Fibroblast of lung (primary cell): ENCODE measurements at regions not wholly inside any gene's neighbourhood (a gene's known extent, or its start where the extent isn't known, plus 50 kb on each side); places are given as distances from the start of the nearest gene placed in this dataset.
"Not testable (repeated sequence)": the region's sequence is repeated elsewhere in the genome, so short reads cannot be mapped to it uniquely, and the experiment has no call there.

ENCODE experiments used
- DNase-seq, 2 donors: peaks; one replicate each; pipeline versions ENCODE4 v3.0.0 to v3.0.0-alpha.2; 2010; ENCODE audit warnings: low read depth in 2 of 2
- H2AFZ ChIP-seq: 2 replicates; pipeline ENCODE4 v1.5.1; 2012; ENCODE audit warnings: low read length, control low read depth, inconsistent platforms
- H3K27ac ChIP-seq: 2 replicates; pipeline ENCODE4 v1.5.1; 2011; ENCODE audit warnings: low read length, control low read depth; ENCODE audit not compliant: insufficient read depth
- H3K27me3 ChIP-seq: 2 replicates; pipeline ENCODE4 v1.5.1; 2011; ENCODE audit warnings: mild to moderate bottlenecking, low read length; ENCODE audit not compliant: control insufficient read depth, insufficient read depth
- H3K36me3 ChIP-seq: 2 replicates; pipeline ENCODE4 v1.5.1; 2011; ENCODE audit warnings: low read length; ENCODE audit not compliant: control insufficient read depth, insufficient read depth
- H3K4me1 ChIP-seq: 2 replicates; pipeline ENCODE4 v1.5.1; 2011; ENCODE audit warnings: low read length; ENCODE audit not compliant: control insufficient read depth, insufficient read depth; ENCODE audit errors: extremely low read depth
- H3K4me2 ChIP-seq: 2 replicates; pipeline ENCODE4 v1.5.1; 2011; ENCODE audit warnings: low read length, control low read depth; ENCODE audit not compliant: insufficient read depth; ENCODE audit errors: extremely low read depth
- H3K4me3 ChIP-seq, 4 experiments: fragments of 200-600 bp in 1 of 4; sonication (generic) in 1 of 4; replicated peaks in 1 of 4; 2 replicates each; pipeline ENCODE4 v1.5.1; 2011 to 2016; ENCODE audit warnings: low read length in 4 of 4, low read depth in 3 of 4, mild to moderate bottlenecking in 3 of 4, control low read depth in 2 of 4, inconsistent platforms in 1 of 4, mixed read lengths in 1 of 4; ENCODE audit not compliant: insufficient read depth in 1 of 4; ENCODE audit errors: control extremely low read depth in 1 of 4
- H3K79me2 ChIP-seq: 2 replicates; pipeline ENCODE4 v1.5.1; 2012; ENCODE audit warnings: mild to moderate bottlenecking, low read length, inconsistent platforms; ENCODE audit not compliant: control insufficient read depth, insufficient read depth
- H3K9ac ChIP-seq: 2 replicates; pipeline ENCODE4 v1.5.1; 2011; ENCODE audit warnings: mild to moderate bottlenecking, low read length, control low read depth; ENCODE audit not compliant: insufficient read depth
- H3K9me3 ChIP-seq: 2 replicates; pipeline ENCODE4 v1.5.1; 2012; ENCODE audit warnings: low read depth, low read length; ENCODE audit not compliant: control insufficient read depth, insufficient read depth
- H4K20me1 ChIP-seq: 2 replicates; pipeline ENCODE4 v1.5.1; 2011; ENCODE audit warnings: low read length; ENCODE audit not compliant: control insufficient read depth, insufficient read depth; ENCODE audit errors: extremely low read depth
- EZH2 ChIP-seq: IDR thresholded peaks from 2 replicates; pipeline ENCODE4 v1.5.1; 2012; ENCODE audit warnings: low read length, control low read depth, mild to moderate bottlenecking; ENCODE audit errors: missing control alignments
- TF ChIP-seq, protein P1 (sequence below), 2 donors: IDR thresholded peaks in 1 of 2; conservative IDR thresholded peaks in 1 of 2; 1 replicate in 1 of 2; 2 replicates in 1 of 2; pipeline ENCODE4 v1.5.1; 2011 to 2012; ENCODE audit warnings: low read length in 2 of 2, control low read depth in 1 of 2, inconsistent platforms in 1 of 2, low read depth in 1 of 2, mild to moderate bottlenecking in 1 of 2

DNA sequence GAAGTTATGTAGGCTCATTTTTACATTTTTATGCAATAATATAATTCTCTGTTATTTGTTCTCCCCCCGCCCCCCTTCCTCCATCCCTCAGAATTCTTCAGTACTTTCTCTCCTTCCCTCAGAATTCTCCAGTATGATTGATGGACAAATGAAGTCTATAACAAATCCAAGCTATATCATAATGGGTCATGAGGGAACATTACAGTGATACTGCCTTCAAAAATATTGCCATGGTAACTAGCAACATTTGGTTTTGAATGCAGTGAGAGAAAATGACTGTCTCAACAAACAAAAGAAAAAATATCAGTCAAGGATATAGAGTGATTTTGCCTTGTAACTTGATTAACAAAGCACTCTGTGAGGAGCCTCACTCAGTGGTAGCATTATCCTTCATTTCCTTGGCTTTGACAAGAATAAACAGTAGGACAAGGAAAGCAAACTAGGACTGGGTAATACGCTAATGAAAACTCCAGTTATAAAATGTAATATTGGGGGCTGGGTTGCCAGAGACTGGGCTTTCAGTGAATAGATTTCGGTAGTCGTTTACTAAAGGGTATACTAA, 392.9 kb upstream of the CRIM1 start:
- Histone ChIP-seq H3K27ac (no peak overlapping the region), H3K9me3 (no peaks in the 10 kb centered on the region), H3K4me3 (no peak overlapping the region), H3K36me3 (no peaks in the 10 kb centered on the region), H3K79me2 (no peaks in the 10 kb centered on the region), H3K4me1 (no peaks in the 10 kb centered on the region), H2AFZ (no peak overlapping the region), H3K9ac (no peak overlapping the region), H4K20me1 (no peaks in the 10 kb centered on the region), H3K27me3 (no peaks in the 10 kb centered on the region), H3K4me2 (no peak overlapping the region)
- TF ChIP-seq, protein P1, sequence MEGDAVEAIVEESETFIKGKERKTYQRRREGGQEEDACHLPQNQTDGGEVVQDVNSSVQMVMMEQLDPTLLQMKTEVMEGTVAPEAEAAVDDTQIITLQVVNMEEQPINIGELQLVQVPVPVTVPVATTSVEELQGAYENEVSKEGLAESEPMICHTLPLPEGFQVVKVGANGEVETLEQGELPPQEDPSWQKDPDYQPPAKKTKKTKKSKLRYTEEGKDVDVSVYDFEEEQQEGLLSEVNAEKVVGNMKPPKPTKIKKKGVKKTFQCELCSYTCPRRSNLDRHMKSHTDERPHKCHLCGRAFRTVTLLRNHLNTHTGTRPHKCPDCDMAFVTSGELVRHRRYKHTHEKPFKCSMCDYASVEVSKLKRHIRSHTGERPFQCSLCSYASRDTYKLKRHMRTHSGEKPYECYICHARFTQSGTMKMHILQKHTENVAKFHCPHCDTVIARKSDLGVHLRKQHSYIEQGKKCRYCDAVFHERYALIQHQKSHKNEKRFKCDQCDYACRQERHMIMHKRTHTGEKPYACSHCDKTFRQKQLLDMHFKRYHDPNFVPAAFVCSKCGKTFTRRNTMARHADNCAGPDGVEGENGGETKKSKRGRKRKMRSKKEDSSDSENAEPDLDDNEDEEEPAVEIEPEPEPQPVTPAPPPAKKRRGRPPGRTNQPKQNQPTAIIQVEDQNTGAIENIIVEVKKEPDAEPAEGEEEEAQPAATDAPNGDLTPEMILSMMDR (conservative IDR thresholded peaks at IDR 0.05 in 1 of 2, IDR thresholded peaks at IDR 0.05 in 1 of 2; ENCODE audit: low read depth in 1 of 2, low read length in 2 of 2) = no peak
- TF ChIP-seq EZH2 = no peak
- DNase-seq = no peak

DNA sequence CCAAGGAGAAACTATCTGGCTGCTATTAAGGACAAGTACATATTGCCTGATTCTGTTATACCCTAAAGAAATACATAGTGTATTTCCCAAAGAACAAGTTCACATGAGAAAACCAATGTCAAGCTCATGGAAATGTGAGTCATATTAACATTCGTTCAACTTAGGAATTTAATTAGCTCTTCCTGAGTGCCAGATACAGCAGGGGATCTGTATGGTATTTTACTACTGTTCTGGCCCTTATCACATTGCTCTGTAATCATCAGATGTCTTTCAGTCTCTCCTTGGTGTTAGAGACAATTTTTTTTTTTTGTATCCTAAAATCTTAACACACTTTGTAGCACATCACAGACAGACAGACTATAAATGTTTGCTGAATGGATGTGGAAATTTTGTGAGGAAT, 395.0 kb upstream of the CRIM1 start:
- no peak for DNase-seq
- H2AFZ ChIP-seq = no peak overlapping the region
- no peak overlapping the region for H3K27ac ChIP-seq
- no peaks in the 10 kb centered on the region for H3K4me1 ChIP-seq
- H3K27me3 ChIP-seq = no peaks in the 10 kb centered on the region
- H3K4me2 ChIP-seq = no peak overlapping the region
- H3K36me3 ChIP-seq = no peaks in the 10 kb centered on the region
- TF ChIP-seq, protein P1 (conservative IDR thresholded peaks at IDR 0.05 in 1 of 2, IDR thresholded peaks at IDR 0.05 in 1 of 2; ENCODE audit: low read depth in 1 of 2, low read length in 2 of 2) = no peak
- no peak for TF ChIP-seq EZH2
- H3K79me2 ChIP-seq = no peaks in the 10 kb centered on the region
- H3K9me3 ChIP-seq = no peaks in the 10 kb centered on the region
- H3K4me3 ChIP-seq = no peak overlapping the region
- no peak overlapping the region for H3K9ac ChIP-seq
- no peaks in the 10 kb centered on the region for H4K20me1 ChIP-seq

DNA sequence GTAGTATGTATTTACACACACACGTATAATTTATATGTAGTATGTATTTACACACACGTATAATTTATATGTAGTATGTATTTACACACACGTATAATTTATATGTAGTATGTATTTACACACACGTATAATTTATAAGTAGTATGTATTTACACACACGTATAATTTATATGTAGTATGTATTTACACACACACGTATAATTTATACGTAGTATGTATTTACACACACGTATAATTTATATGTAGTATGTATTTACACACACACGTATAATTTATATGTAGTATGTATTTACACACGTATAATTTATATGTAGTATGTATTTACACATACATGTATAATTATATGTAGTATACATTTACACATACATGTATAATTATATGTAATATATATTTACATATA, 398.5 kb upstream of the CRIM1 start:
- H3K27ac ChIP-seq, H3K4me2 ChIP-seq, H3K9me3 ChIP-seq, H3K36me3 ChIP-seq, H3K4me1 ChIP-seq, H2AFZ ChIP-seq, H3K9ac ChIP-seq, H3K79me2 ChIP-seq, H4K20me1 ChIP-seq, H3K4me3 ChIP-seq, DNase-seq, H3K27me3 ChIP-seq: not testable (repeated sequence)
